NCI-H1092 treated with DMSO at 0.1 percent for 48 hours (cell line): ENCODE measurements at regions not wholly inside any gene's neighbourhood (a gene's known extent, or its start where the extent isn't known, plus 50 kb on each side); places are given as distances from the start of the nearest gene placed in this dataset.

Experiments used
- DNase-seq: peaks from one replicate; lab custom pipeline; 2025; lab: John Stamatoyannopoulos, UW

- no peak for DNase-seq
Measured at GRCh38 chr9:73459817-73460216, 308.2 kb downstream of the ANXA1 start.

- no peak for DNase-seq
Measured at GRCh38 chr9:73468716-73469115, 317.1 kb downstream of the ANXA1 start.

GRCh38 chr9:73470766-73471165 is 319.1 kb downstream of the ANXA1 start:
- DNase-seq = no peak

DNA sequence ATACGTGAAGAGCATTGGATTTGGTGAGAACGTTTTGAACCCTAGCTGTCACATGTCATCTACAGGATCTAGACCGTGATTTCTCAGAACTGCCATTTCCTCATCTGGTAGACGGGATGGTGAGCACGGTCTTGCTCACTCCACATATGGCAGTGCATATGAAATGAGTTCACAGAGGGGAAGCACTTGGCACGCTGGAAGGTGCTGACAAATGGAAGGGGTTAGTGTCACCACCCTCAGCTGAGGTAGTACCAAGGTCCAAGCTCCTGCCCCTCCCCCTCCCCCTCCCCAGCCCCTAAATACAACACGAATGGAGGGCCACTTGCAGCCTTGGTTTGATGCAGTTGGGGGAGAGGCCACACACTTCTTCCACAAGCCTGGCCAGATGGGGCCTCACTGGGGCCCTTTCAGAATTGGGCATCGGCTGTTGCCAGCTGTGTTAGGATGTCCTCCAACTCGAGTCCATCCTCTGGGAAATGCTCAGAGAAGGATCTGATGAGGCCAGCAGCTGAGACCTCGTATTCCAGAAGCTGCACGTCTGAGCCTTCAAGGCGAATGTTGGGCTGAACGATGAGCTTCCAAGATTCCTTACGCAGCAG is 322.4 kb downstream of the ANXA1 start:
- no peak for DNase-seq

- no peak for DNase-seq
Measured at GRCh38 chr9:73474625-73475024, 323.0 kb downstream of the ANXA1 start.

DNA sequence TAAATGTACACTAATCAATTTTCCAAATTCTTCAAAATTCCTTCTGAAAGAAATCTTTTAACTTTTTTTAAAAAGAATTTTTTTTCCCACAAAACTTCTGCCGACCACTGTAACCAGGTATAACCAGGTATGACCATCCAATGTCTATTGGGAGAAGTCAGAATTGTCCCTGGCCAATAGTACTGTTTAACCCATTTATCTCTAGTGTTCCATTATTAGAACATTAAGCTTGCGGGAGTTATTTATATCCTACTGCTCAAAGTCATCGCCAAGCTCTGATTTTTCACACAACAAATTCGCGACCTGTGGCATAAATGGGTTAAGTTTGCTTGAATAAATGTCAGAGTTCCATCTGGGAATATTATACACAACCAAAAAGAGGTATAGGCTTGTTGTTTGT is 343.2 kb downstream of the ANXA1 start:
- no peak for DNase-seq

GRCh38 chr9:73497796-73498195 is 346.1 kb downstream of the ANXA1 start:
- DNase-seq = no peak

GRCh38 chr9:73515216-73515615 is 363.6 kb downstream of the ANXA1 start:
- peak; percentile 9 for DNase-seq

GRCh38 chr9:73523391-73523790 is 371.7 kb downstream of the ANXA1 start:
- no peak for DNase-seq

DNA sequence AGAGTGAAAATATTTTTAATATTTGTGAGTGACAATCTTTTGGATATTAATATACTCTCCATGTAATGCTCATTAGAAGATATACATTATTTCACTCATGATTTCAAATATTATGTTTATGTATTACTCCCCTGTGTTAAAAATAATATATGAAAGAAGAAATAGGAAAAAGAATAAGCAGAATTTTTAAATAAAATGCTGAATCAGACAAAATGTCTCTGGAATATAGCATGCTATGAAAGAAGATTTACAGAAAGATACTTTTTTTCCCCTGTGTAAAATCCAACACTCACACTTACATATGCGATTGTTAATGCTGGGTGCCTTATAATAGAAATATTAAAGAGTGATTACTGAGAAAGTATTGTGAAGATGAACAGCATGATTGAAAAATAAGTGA is 373.7 kb downstream of the ANXA1 start:
- DNase-seq = no peak

DNA sequence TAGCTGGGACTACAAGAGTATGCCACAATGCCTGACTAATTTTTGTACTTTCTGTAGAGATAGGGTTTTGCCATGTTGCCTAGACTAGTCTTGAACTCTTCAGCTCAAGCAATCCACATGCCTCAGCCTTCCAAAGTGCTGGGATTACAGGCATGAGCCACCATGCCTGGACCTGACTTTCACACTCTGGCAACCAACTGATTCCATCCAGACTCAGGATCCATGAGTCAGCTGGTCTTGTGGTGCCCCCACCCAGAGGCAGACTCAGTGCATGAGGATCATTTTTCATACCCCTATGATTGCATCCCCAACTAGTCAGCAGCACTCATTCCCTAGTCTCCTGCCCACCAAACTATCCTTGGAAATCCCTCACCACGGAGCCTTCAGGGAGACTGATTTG is 375.9 kb downstream of the ANXA1 start:
- no peak for DNase-seq

DNA sequence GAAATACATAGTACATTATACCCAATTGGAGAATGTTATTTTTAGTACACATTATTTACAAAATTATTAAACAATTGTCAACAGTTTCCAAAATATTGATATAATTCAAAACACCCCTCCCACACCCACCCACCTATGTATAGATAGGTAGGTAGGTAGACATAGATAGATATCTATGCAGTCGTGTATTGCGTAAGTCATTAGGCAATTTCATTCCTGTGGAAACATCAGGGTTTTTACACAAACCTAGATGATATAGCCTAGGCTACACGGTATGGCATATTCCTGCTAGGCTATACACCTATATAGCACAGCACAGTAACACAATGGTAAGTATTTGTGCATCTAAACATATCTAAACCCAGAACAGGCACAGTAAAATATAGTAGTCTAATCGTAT is 377.3 kb downstream of the ANXA1 start:
- DNase-seq = no peak

DNA sequence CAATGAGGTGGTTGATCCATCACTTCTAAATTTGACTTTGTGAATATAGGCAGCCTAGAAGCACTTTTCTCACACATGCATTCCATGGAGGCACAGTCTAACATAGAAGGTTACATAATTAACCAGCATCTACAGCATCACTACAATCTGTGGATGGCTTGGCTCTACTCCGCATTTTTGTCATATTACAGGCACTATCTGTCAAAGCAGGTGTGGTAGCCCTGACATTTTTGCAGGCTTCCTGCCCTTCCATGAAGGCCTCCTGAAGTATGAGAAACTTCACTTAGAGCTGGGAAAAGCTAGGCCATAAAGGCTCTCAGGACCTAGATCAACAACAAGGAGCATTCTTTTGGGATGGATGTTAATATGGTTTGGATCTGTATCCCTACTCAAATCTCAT is 378.0 kb downstream of the ANXA1 start:
- DNase-seq = no peak

GRCh38 chr9:73531051-73531532 is 379.4 kb downstream of the ANXA1 start:
- no peak for DNase-seq

DNA sequence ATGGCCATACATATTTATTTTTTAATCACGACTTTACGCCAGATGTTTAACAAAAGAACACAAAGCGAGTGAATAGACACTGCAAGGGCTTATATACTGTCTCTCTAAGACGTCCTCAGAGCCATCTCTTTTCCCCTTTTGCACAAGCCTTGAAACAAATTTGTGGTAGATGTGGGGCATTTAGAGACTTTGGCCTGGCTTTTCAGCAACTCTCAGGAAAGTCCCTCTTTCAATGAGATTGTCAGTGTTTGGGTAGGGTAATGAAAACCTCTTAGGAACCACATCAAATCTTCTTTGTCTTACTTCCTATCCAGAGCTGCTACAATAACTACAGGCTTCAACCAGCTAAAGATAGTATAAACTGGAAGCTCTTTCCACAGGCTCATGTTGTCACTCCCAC is 380.0 kb downstream of the ANXA1 start:
- DNase-seq = no peak

- DNase-seq = no peak
Measured at GRCh38 chr9:73532985-73533384, 381.3 kb downstream of the ANXA1 start.

GRCh38 chr9:73536403-73536802 is 384.7 kb downstream of the ANXA1 start:
- DNase-seq = no peak

- no peak for DNase-seq
Measured at GRCh38 chr9:73537561-73537960, 385.9 kb downstream of the ANXA1 start.

DNA sequence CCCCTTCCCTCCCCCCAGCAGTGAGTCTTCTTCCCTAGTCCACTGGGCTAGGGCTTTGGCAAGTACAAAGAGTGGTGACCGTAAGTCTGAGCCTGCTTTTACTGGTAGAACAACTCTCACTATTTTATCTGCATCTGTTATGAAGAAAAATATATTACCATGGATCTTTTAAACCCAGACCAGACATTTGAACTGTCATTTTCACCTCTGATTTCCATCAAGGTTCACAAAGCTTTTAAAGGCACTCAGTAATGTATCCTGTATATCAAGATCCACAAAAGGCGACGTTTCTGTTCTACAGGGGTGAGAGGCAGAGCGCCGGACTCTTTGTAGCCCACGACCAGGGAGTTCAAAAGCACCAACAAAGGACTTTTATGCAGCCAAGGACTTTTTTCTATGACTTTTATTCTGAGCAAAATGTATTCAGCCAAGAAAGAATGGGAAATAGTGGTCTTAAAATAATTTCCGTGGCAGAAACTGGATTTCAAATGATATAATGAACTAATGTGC is 388.3 kb downstream of the ANXA1 start:
- no peak for DNase-seq

DNA sequence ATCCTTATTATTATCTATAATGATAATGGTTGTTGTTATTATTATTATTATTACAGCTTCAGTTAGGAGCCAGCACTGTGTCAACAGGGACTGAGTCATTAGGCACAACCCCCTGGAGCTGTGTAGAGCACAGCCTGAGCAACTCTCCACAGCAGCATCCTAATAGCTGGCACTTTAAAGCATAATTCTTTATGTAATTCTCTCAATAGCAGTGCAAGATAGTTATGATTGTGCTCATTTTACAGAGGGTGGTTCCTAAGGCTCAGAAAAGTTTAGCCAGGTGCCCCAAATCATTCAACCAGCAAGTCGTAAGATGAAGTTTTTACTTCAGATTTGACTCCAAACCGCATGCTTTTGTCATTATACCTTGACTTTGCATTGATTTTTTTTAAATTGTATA is 390.3 kb downstream of the ANXA1 start:
- no peak for DNase-seq

DNA sequence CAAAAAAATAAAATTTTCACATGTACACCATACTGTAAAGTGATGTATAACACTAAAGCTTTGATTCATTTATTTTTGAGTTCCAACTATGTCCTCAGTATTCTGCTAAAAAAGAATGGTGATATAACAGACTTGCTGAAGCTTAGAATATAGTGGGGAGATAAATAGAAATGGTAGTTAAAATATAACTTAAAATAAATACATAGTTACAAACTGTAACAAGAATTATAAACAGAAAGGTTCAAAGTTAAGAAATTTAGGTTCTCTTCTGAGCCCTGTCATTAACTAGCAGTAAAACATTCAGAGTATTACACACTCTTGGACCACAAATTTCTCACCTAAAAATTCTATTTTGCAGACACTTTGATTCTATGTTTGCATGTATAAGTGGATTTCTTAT is 392.1 kb downstream of the ANXA1 start:
- no peak for DNase-seq

DNA sequence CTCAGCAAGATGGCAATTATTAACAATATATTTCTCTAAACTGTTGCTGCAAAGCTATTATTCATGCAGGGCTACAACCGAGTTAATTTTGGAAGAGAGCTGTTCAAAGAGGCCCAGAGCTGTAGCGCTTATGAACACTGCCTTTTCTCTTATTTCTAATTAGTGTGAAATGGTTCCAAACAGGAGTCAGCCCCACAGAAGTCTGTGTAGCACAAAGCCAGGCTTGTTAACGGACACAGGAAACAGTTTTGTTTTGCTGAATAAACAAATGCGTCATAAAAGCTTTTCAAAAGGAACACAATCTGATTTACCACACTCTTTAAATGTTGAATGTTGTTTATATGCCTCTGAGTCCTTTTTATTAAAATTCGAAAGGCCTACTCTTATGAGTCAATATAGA is 396.5 kb downstream of the ANXA1 start:
- DNase-seq = peak; percentile 78

GRCh38 chr9:73549991-73550390 is 398.3 kb downstream of the ANXA1 start:
- DNase-seq = peak; percentile 13

DNA sequence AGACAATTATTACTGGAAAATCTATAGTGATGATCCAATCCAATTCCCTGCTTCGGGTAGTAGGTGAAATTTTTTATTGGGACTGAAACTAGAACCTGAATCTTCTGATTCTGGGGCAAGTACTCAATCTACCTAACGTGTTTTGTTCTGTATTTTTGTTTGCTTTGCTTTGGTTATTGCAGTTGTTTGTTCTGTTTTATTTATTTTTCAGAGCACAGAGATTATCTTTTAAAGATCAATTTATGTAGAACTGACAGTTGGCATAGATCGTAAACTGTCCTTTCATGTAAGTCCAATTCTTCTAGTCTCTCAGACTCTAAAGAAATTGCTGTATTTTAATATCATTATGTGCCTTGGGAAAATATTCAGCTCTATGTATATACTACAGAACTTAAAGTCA is 401.6 kb downstream of the ANXA1 start:
- DNase-seq = no peak
